HCT116 (cell line): ENCODE measurements at regions not wholly inside any gene's neighbourhood (a gene's known extent, or its start where the extent isn't known, plus 50 kb on each side); places are given as distances from the start of the nearest gene placed in this dataset.

Source experiments
- ATAC-seq: fragments of 200-7000 bp; cut with Tn5 transposase; 2 replicates; pipeline ENCODE4 v1.9.1; 2020; ENCODE audit warnings: mild to moderate bottlenecking, moderate library complexity
- BruUV-seq: library from RNA; stranded (reverse); fragments of 400-500 nt; replicated peaks from 2 replicates; lab custom pipeline; 2021; lab: Mats Ljungman, UMichigan
- CTCF ChIA-PET: fragments of 300-600 bp; sonication (Branson Sonifier 250); formaldehyde crosslinking; loops from one replicate; lab custom pipeline; 2021; ENCODE audit warnings: antibody characterized with exemption; lab: Charles Lee
- POLR2A ChIA-PET: fragments of 300-600, 350-600 bp; sonication (Branson Sonifier 250); formaldehyde crosslinking; loops from one replicate; lab custom pipeline; 2021; ENCODE audit warnings: antibody characterized with exemption; lab: Charles Lee
- RAD21 ChIA-PET, 2 experiments: fragments of 300-600 bp; sonication (Branson Sonifier 250); formaldehyde crosslinking; loops; one replicate each; lab custom pipeline; 2023; ENCODE audit warnings: low total read pairs in 2 of 2; ENCODE audit not compliant: uncharacterized antibody in 2 of 2, unreplicated experiment in 2 of 2, low non-redundant PET in 1 of 2; lab: Charles Lee
- DNase-seq: peaks from one replicate; pipeline ENCODE4 v3.0.0-alpha.2; 2010; ENCODE audit warnings: low read depth, low spot score
- H2AFZ ChIP-seq: fragments of 200-600 bp; shearing (Covaris generic), sonication (generic); 2 replicates; pipeline ENCODE4 v1.6.1; 2017; ENCODE audit warnings: low read depth, mixed run types, mixed read lengths, antibody characterized with exemption, low read length; ENCODE audit not compliant: poor library complexity, severe bottlenecking
- H3K27ac ChIP-seq: 2 replicates; pipeline ENCODE4 v1.5.1; 2012; ENCODE audit warnings: low read depth, low read length
- H3K27me3 ChIP-seq: fragments of 200-600 bp; sonication (generic); 2 replicates; pipeline ENCODE4 v1.6.1; 2016; ENCODE audit warnings: mixed run types, low read length, mixed read lengths; ENCODE audit not compliant: insufficient read depth
- H3K36me3 ChIP-seq, 2 experiments: fragments of 200-500 bp in 1 of 2; fragments of 200-600 bp in 1 of 2; sonication (Bioruptor generic) in 1 of 2; sonication (generic) in 1 of 2; 2 replicates each; pipeline versions ENCODE4 v1.5.1 to v1.6.1; 2014 to 2016; ENCODE audit warnings: low read length in 2 of 2, inconsistent platforms in 1 of 2, mixed read lengths in 1 of 2, mixed run types in 1 of 2; ENCODE audit not compliant: insufficient read depth in 2 of 2, control insufficient read depth in 1 of 2
- H3K4me1 ChIP-seq, 2 experiments: fragments of 200-600 bp in 1 of 2; sonication (generic) in 1 of 2; 2 replicates each; pipeline versions ENCODE4 v1.5.1 to v1.6.1; 2012 to 2017; ENCODE audit warnings: low read length in 2 of 2, inconsistent platforms in 1 of 2, mild to moderate bottlenecking in 1 of 2, mixed read lengths in 1 of 2, mixed run types in 1 of 2, moderate library complexity in 1 of 2; ENCODE audit not compliant: insufficient read depth in 2 of 2, control insufficient read depth in 1 of 2
- H3K4me2 ChIP-seq: fragments of 200-600 bp; sonication (generic); 2 replicates; pipeline ENCODE4 v1.6.1; 2017; ENCODE audit warnings: mixed run types, low read length, mixed read lengths
- H3K4me3 ChIP-seq, 2 experiments: fragments of 200-600 bp in 1 of 2; sonication (generic) in 1 of 2; replicated peaks in 1 of 2; 2 replicates each; pipeline ENCODE4 v1.5.1; 2011 to 2016; ENCODE audit warnings: low read length in 2 of 2, control low read depth in 1 of 2, low read depth in 1 of 2, mild to moderate bottlenecking in 1 of 2, mixed read lengths in 1 of 2, mixed run types in 1 of 2
- H3K79me2 ChIP-seq: fragments of 200-600 bp; sonication (generic); 2 replicates; pipeline ENCODE4 v1.6.1; 2017; ENCODE audit warnings: mild to moderate bottlenecking, mixed run types, low read length, moderate library complexity, mixed read lengths; ENCODE audit not compliant: insufficient read depth
- H3K9ac ChIP-seq: fragments of 200-600 bp; sonication (generic); 2 replicates; pipeline ENCODE4 v1.6.1; 2016; ENCODE audit warnings: low read length, mixed read lengths
- H3K9me2 ChIP-seq: fragments of 200-600 bp; sonication (generic), shearing (Covaris generic); 2 replicates; pipeline ENCODE4 v1.6.1; 2017; ENCODE audit warnings: mixed run types, mild to moderate bottlenecking, moderate library complexity; ENCODE audit not compliant: insufficient read depth
- H3K9me3 ChIP-seq, 2 experiments: fragments of 200-500 bp in 1 of 2; fragments of 200-600 bp in 1 of 2; sonication (Bioruptor generic) in 1 of 2; sonication (generic) in 1 of 2; 2 replicates each; pipeline ENCODE4 v1.6.1; 2014 to 2017; ENCODE audit warnings: low read length in 2 of 2, mixed read lengths in 2 of 2, inconsistent platforms in 1 of 2, low read depth in 1 of 2, mild to moderate bottlenecking in 1 of 2, mixed run types in 1 of 2, moderate library complexity in 1 of 2; ENCODE audit not compliant: control insufficient read depth in 1 of 2, insufficient read depth in 1 of 2
- H4K20me1 ChIP-seq: fragments of 200-600 bp; sonication (generic), shearing (Covaris generic); 2 replicates; pipeline ENCODE4 v1.6.1; 2017; ENCODE audit warnings: mixed run types, mild to moderate bottlenecking, moderate library complexity; ENCODE audit not compliant: insufficient read depth
- CBX3 ChIP-seq: IDR thresholded peaks from 2 replicates; pipeline ENCODE4 v1.6.1; 2012; ENCODE audit warnings: low read depth
- CEBPB ChIP-seq: IDR thresholded peaks from 2 replicates; pipeline ENCODE4 v1.6.1; 2012; ENCODE audit warnings: low read depth
- EZH2 ChIP-seq: fragments of 200-600 bp; sonication (generic); IDR thresholded peaks from 2 replicates; pipeline ENCODE4 v1.6.1; 2017; ENCODE audit warnings: antibody characterized with exemption, mixed run types
- POLR2A ChIP-seq: IDR thresholded peaks from 2 replicates; pipeline ENCODE4 v1.7.0; 2011; ENCODE audit warnings: borderline replicate concordance; ENCODE audit not compliant: insufficient read depth, insufficient read length; ENCODE audit errors: extremely low read depth
- POLR2AphosphoS5 ChIP-seq: IDR thresholded peaks from 2 replicates; pipeline ENCODE4 v1.6.1; 2011; ENCODE audit warnings: mild to moderate bottlenecking, low read depth, low read length, moderate library complexity
- RAD21 ChIP-seq: IDR thresholded peaks from 2 replicates; pipeline ENCODE4 v1.6.1; 2012; ENCODE audit warnings: low read depth, mild to moderate bottlenecking
- REST ChIP-seq: IDR thresholded peaks from 2 replicates; pipeline ENCODE4 v1.6.1; 2012; ENCODE audit warnings: low read depth
- SP1 ChIP-seq: IDR thresholded peaks from 2 replicates; pipeline ENCODE4 v1.6.1; 2012; ENCODE audit warnings: low read depth
- TCF7L2 ChIP-seq: IDR thresholded peaks from 2 replicates; pipeline ENCODE4 v1.7.0; 2011; ENCODE audit warnings: borderline replicate concordance, inconsistent platforms; ENCODE audit not compliant: insufficient read depth, insufficient read length; ENCODE audit errors: extremely low read depth
- YY1 ChIP-seq: IDR thresholded peaks from 2 replicates; pipeline ENCODE4 v1.6.1; 2011; ENCODE audit warnings: low read length, low read depth, moderate library complexity, mild to moderate bottlenecking; ENCODE audit not compliant: insufficient replicate concordance; ENCODE audit errors: extremely low read depth
- ZNF274 ChIP-seq: fragments of 200-500 bp; sonication (Bioruptor generic); IDR thresholded peaks from 2 replicates; pipeline ENCODE4 v1.6.1; 2014; ENCODE audit warnings: mild to moderate bottlenecking, low read depth, low read length, inconsistent platforms
- intact Hi-C: fragments of 100-400 bp; cut with micrococcal nuclease; formaldehyde crosslinking; loops from 2 replicates; pipeline ENCODE4 v1.10.0; 2022
- TF ChIP-seq, protein P1 (sequence below): IDR thresholded peaks from 2 replicates; pipeline ENCODE4 v1.6.1; 2012
- TF ChIP-seq, protein P2 (sequence below): IDR thresholded peaks from 2 replicates; pipeline ENCODE4 v1.6.1; 2011; ENCODE audit warnings: mild to moderate bottlenecking, low read length, moderate library complexity; ENCODE audit not compliant: insufficient replicate concordance; ENCODE audit errors: extremely low read depth

- DNase-seq (no peak), ATAC-seq (no peak)
- Histone ChIP-seq H3K27me3 (peaks cover 4% of the 10 kb centered on the region; the same call in 1 of the 2 replicates), H2AFZ (no peak overlapping the region), H3K79me2 (no peaks in the 10 kb centered on the region), H3K9ac (no peak overlapping the region), H3K4me2 (no peak overlapping the region), H3K36me3 (no peaks in the 10 kb centered on the region), H3K9me3 (no peaks in the 10 kb centered on the region), H3K27ac (no peak overlapping the region), H3K4me1 (no peaks in the 10 kb centered on the region), H4K20me1 (no peaks in the 10 kb centered on the region), H3K4me3 (no peak overlapping the region), H3K9me2 (no peaks in the 10 kb centered on the region)
- TF ChIP-seq SP1 = no peak
- no peak for TF ChIP-seq CEBPB
- no peak for TF ChIP-seq RAD21
- no peak for TF ChIP-seq EZH2
- TF ChIP-seq, protein P1, sequence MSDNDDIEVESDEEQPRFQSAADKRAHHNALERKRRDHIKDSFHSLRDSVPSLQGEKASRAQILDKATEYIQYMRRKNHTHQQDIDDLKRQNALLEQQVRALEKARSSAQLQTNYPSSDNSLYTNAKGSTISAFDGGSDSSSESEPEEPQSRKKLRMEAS = no peak
- no TSS peak for BruUV-seq
- ChIA-PET RAD21 (no interaction called here), CTCF (no interaction called here), POLR2A (no interaction called here)
- intact Hi-C loops = no loop called here
Observed at GRCh38 chr5:168055961-168056360, 235.5 kb upstream of the WWC1 start.

- Histone ChIP-seq H3K36me3 (no peaks in the 10 kb centered on the region), H3K9me2 (no peaks in the 10 kb centered on the region), H3K9me3 (no peaks in the 10 kb centered on the region), H3K9ac (no peak overlapping the region), H2AFZ (no peak overlapping the region), H3K4me3 (no peak overlapping the region), H3K4me1 (no peaks in the 10 kb centered on the region), H3K27me3 (peaks cover 4% of the 10 kb centered on the region; the same call in 1 of the 2 replicates), H3K27ac (no peak overlapping the region), H4K20me1 (no peaks in the 10 kb centered on the region), H3K4me2 (no peak overlapping the region), H3K79me2 (no peaks in the 10 kb centered on the region)
- POLR2A ChIA-PET = no interaction called here
- CTCF ChIA-PET = interaction anchor here (1.0 kb wide), 1 partner anchor 9 kb away, joined by 5 read pairs; no protein-coding TSS in a partner anchor
- BruUV-seq = no TSS peak
- intact Hi-C loops = no loop called here
- DNase-seq (no peak), ATAC-seq (no peak)
- RAD21 ChIA-PET = no interaction called here
- no peak for TF ChIP-seq REST
- no peak for TF ChIP-seq POLR2AphosphoS5
- no peak for TF ChIP-seq YY1
- no peak for TF ChIP-seq CBX3
- TF ChIP-seq ZNF274 = no peak
- TF ChIP-seq, protein P2, sequence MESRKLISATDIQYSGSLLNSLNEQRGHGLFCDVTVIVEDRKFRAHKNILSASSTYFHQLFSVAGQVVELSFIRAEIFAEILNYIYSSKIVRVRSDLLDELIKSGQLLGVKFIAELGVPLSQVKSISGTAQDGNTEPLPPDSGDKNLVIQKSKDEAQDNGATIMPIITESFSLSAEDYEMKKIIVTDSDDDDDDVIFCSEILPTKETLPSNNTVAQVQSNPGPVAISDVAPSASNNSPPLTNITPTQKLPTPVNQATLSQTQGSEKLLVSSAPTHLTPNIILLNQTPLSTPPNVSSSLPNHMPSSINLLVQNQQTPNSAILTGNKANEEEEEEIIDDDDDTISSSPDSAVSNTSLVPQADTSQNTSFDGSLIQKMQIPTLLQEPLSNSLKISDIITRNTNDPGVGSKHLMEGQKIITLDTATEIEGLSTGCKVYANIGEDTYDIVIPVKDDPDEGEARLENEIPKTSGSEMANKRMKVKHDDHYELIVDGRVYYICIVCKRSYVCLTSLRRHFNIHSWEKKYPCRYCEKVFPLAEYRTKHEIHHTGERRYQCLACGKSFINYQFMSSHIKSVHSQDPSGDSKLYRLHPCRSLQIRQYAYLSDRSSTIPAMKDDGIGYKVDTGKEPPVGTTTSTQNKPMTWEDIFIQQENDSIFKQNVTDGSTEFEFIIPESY = no peak
- no peak for TF ChIP-seq TCF7L2
- TF ChIP-seq POLR2A = no peak
Observed at GRCh38 chr5:168056499-168057182, 234.8 kb upstream of the WWC1 start.
